ENCODE measurements at regions not wholly inside any gene's neighbourhood (a gene's known extent, or its start where the extent isn't known, plus 50 kb on each side); places are given as distances from the start of the nearest gene placed in this dataset.

DNA sequence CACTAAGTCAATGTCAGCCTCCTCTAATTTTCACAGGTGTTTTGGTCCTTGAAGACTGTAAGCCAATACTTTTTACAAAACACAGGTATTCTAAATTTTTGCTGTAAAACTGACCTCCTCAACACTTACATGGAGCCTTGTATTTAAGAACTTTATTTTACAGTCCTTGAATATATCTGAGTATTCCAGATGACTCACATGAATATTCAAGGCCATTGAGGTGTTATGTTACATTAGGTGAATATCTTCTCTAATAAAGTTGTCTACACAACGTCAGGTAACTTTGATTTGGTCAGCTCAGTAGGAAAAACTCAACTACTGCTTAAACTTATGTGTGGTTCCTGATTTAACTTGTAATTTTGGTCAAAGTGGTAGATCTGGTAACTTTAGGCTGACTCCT lies 254.2 kb downstream of the OLFM3 start:
- DNase-seq (ENCODE audit: low spot score) (no peak), ATAC-seq (no peak), FAIRE-seq (no peak)
- Histone ChIP-seq H4K20me1 (ENCODE audit: insufficient read depth, low read length) (no peaks in the 10 kb centered on the region), H3K27me3 (ENCODE audit: control insufficient read depth in 1 of 2, insufficient read depth in 2 of 2, low read length in 2 of 2) (no peaks in the 10 kb centered on the region), H2AFZ (ENCODE audit: low read length) (no peak overlapping the region), H3K79me2 (ENCODE audit: insufficient read depth, low read length) (no peaks in the 10 kb centered on the region), H3K4me1 (ENCODE audit: insufficient read depth, low read length) (no peaks in the 10 kb centered on the region), H3K9ac (ENCODE audit: insufficient read depth, low read depth, low read length) (no peak overlapping the region), H3K9me3 (ENCODE audit: low read length) (no peaks in the 10 kb centered on the region), H3K4me2 (ENCODE audit: low read depth, low read length) (no peak overlapping the region), H3K36me3 (replicated peaks in 1 of 2; ENCODE audit: control insufficient read depth in 1 of 2, insufficient read depth in 2 of 2, low read length in 2 of 2) (no peaks in the 10 kb centered on the region), H3K27ac (ENCODE audit: extremely low read length, insufficient read depth, low read length) (no peak overlapping the region), H3K4me3 (replicated peaks in 1 of 3; ENCODE audit: insufficient read depth in 1 of 3, low read depth in 2 of 3, low read length in 3 of 3) (no peak overlapping the region)
- POLR2A ChIA-PET: no interaction called here
- 0% methylated on average over 1 of the region's 1 CpG for WGBS (ENCODE audit: low lambda C conversion rate)
- CTCF ChIA-PET (ENCODE audit: low intra/inter-chr PET ratio, low total read pairs): no interaction called here
- BruUV-seq (replicated peaks): no TSS peak
- intact Hi-C loops (cut with micrococcal nuclease; ENCODE audit: unreplicated experiment): no loop called here
- in situ Hi-C loops (cut with HindIII; ENCODE audit: extremely low pct_ligation_motif_present, low pct_unique_long_range_greater_than_20kb): no loop called here
- TF ChIP-seq CAMTA2 (CRISPR knock-in tag; IDR thresholded peaks at IDR 0.05; ENCODE audit: borderline replicate concordance): no peak
- TF ChIP-seq ZNF770 (CRISPR knock-in tag; IDR thresholded peaks at IDR 0.05): no peak
- no peak for TF ChIP-seq CREBL2 (CRISPR knock-in tag; IDR thresholded peaks at IDR 0.05; ENCODE audit: borderline replicate concordance)
- TF ChIP-seq, protein P1, sequence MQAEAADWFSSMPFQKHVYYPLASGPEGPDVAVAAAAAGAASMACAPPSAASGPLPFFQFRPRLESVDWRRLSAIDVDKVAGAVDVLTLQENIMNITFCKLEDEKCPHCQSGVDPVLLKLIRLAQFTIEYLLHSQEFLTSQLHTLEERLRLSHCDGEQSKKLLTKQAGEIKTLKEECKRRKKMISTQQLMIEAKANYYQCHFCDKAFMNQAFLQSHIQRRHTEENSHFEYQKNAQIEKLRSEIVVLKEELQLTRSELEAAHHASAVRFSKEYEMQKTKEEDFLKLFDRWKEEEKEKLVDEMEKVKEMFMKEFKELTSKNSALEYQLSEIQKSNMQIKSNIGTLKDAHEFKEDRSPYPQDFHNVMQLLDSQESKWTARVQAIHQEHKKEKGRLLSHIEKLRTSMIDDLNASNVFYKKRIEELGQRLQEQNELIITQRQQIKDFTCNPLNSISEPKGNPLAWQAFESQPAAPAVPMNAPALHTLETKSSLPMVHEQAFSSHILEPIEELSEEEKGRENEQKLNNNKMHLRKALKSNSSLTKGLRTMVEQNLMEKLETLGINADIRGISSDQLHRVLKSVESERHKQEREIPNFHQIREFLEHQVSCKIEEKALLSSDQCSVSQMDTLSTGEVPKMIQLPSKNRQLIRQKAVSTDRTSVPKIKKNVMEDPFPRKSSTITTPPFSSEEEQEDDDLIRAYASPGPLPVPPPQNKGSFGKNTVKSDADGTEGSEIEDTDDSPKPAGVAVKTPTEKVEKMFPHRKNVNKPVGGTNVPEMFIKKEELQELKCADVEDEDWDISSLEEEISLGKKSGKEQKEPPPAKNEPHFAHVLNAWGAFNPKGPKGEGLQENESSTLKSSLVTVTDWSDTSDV (CRISPR knock-in tag; IDR thresholded peaks at IDR 0.05): no peak
- TF ChIP-seq SSRP1 (CRISPR knock-in tag; IDR thresholded peaks at IDR 0.05): no peak
- no peak for TF ChIP-seq RBM39 (IDR thresholded peaks at IDR 0.05; ENCODE audit: low read depth, low read length, poor library complexity, severe bottlenecking)
- TF ChIP-seq, protein P2, sequence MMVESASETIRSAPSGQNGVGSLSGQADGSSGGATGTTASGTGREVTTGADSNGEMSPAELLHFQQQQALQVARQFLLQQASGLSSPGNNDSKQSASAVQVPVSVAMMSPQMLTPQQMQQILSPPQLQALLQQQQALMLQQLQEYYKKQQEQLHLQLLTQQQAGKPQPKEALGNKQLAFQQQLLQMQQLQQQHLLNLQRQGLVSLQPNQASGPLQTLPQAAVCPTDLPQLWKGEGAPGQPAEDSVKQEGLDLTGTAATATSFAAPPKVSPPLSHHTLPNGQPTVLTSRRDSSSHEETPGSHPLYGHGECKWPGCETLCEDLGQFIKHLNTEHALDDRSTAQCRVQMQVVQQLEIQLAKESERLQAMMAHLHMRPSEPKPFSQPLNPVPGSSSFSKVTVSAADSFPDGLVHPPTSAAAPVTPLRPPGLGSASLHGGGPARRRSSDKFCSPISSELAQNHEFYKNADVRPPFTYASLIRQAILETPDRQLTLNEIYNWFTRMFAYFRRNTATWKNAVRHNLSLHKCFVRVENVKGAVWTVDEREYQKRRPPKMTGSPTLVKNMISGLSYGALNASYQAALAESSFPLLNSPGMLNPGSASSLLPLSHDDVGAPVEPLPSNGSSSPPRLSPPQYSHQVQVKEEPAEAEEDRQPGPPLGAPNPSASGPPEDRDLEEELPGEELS (CRISPR knock-in tag; IDR thresholded peaks at IDR 0.05): no peak
- no peak for TF ChIP-seq ZNF572 (CRISPR knock-in tag; IDR thresholded peaks at IDR 0.05)
- TF ChIP-seq ZNF468 (CRISPR knock-in tag; IDR thresholded peaks at IDR 0.05): no peak
- TF ChIP-seq, protein P3, sequence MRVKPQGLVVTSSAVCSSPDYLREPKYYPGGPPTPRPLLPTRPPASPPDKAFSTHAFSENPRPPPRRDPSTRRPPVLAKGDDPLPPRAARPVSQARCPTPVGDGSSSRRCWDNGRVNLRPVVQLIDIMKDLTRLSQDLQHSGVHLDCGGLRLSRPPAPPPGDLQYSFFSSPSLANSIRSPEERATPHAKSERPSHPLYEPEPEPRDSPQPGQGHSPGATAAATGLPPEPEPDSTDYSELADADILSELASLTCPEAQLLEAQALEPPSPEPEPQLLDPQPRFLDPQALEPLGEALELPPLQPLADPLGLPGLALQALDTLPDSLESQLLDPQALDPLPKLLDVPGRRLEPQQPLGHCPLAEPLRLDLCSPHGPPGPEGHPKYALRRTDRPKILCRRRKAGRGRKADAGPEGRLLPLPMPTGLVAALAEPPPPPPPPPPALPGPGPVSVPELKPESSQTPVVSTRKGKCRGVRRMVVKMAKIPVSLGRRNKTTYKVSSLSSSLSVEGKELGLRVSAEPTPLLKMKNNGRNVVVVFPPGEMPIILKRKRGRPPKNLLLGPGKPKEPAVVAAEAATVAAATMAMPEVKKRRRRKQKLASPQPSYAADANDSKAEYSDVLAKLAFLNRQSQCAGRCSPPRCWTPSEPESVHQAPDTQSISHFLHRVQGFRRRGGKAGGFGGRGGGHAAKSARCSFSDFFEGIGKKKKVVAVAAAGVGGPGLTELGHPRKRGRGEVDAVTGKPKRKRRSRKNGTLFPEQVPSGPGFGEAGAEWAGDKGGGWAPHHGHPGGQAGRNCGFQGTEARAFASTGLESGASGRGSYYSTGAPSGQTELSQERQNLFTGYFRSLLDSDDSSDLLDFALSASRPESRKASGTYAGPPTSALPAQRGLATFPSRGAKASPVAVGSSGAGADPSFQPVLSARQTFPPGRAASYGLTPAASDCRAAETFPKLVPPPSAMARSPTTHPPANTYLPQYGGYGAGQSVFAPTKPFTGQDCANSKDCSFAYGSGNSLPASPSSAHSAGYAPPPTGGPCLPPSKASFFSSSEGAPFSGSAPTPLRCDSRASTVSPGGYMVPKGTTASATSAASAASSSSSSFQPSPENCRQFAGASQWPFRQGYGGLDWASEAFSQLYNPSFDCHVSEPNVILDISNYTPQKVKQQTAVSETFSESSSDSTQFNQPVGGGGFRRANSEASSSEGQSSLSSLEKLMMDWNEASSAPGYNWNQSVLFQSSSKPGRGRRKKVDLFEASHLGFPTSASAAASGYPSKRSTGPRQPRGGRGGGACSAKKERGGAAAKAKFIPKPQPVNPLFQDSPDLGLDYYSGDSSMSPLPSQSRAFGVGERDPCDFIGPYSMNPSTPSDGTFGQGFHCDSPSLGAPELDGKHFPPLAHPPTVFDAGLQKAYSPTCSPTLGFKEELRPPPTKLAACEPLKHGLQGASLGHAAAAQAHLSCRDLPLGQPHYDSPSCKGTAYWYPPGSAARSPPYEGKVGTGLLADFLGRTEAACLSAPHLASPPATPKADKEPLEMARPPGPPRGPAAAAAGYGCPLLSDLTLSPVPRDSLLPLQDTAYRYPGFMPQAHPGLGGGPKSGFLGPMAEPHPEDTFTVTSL (CRISPR knock-in tag; IDR thresholded peaks at IDR 0.05; ENCODE audit: borderline replicate concordance): no peak
- TF ChIP-seq ARNT (IDR thresholded peaks at IDR 0.05): no peak
- TF ChIP-seq ZNF546 (CRISPR knock-in tag; conservative IDR thresholded peaks at IDR 0.05): no peak
- no peak for TF ChIP-seq ETV5 (CRISPR knock-in tag; IDR thresholded peaks at IDR 0.05; ENCODE audit: borderline replicate concordance)

Data from HepG2 (cell line).